ENCODE measurements at regions not wholly inside any gene's neighbourhood (a gene's known extent, or its start where the extent isn't known, plus 50 kb on each side); places are given as distances from the start of the nearest gene placed in this dataset.

DNA sequence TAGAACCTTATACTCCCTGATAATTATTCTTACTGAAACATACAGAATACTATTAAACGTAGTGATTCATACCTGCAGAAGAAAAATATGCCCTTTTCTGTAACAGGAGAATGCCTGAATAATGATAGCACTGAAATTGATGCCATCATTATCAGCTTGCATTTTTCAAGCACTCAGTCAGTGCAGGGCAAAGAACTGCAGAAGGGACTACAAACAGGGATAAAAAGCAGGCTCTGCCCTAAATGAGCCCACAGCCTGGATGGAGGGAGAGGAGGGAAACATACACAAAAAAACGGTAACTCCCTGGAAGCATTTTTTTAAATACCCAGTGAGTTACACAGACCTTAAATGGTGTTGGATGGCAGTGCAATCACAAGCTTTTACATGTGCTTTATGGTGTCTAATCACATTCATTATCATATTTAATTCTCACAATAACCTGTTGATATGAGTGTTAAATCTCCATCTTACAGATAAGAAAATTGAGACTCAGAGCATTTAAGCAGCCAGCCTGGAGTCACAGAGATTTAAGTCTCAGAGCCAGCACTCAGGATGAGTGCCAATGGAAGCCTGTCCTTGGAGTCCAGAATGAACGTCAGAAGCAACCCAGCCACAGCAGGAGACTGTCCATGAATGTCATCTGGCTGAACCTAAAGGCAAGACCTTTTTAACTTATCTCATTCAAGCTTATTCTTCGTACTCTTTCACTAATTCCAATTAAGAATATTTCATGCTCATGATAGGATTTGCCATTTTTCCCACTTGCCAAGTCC is 139.3 kb upstream of the CTNNA2 start:
- WGBS: 51% methylated on average over 3 of the region's 4 CpGs
- H3K4me3 ChIP-seq: no peak overlapping the region
- no peak overlapping the region for H3K27ac ChIP-seq
- H3K27me3 ChIP-seq: no peaks in the 10 kb centered on the region
- no peak for DNase-seq (ENCODE audit: low spot score in 2 of 2)
- no peak for TF ChIP-seq POLR2A (IDR thresholded peaks at IDR 0.05)
- no peak for TF ChIP-seq EP300 (IDR thresholded peaks at IDR 0.05)
- TF ChIP-seq CTCF (IDR thresholded peaks at IDR 0.05): no peak
- TF ChIP-seq POLR2AphosphoS5 (IDR thresholded peaks at IDR 0.05): no peak
- no peaks in the 10 kb centered on the region for H3K36me3 ChIP-seq
- no peaks in the 10 kb centered on the region for H3K9me3 ChIP-seq
- no peaks in the 10 kb centered on the region for H3K4me1 ChIP-seq

DNA sequence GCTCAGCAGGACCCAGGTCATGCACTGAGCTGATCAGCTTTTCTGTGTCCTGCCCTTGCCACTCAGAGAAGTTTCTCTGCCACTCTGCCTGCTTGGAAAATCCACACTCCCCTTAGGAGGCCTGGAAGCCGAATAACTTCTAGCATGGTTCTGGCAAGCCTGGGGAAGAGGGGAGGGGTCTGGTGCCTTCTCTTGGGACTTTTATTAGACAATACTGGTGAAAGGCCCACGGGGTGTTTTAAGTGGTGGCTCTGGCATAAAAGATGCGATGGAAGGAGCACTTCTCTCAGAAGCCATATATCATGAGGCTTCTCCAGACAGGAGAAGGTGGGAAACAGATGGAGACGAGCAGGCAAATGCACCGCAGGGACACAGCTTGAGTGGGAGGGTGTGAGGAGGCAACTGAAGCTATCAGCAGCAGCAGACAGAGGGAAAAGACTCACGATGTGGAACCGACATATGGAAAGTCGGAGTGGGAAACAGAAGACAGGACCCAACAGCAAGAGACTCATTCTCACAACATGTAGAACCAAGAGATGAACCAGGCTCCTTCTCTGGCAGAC is 141.8 kb upstream of the CTNNA2 start:
- WGBS: 45% methylated on average over 8 of the region's 8 CpGs
- DNase-seq (ENCODE audit: low spot score in 2 of 2): no peak
- no peak for TF ChIP-seq POLR2AphosphoS5 (IDR thresholded peaks at IDR 0.05)
- no peak for TF ChIP-seq EP300 (IDR thresholded peaks at IDR 0.05)
- no peak for TF ChIP-seq CTCF (IDR thresholded peaks at IDR 0.05)
- no peak for TF ChIP-seq POLR2A (IDR thresholded peaks at IDR 0.05)

GRCh38 chr2:79369127-79369526 is 143.7 kb upstream of the CTNNA2 start:
- Histone ChIP-seq H3K27ac (no peak overlapping the region), H3K9me3 (no peaks in the 10 kb centered on the region), H3K4me3 (no peak overlapping the region), H3K36me3 (no peaks in the 10 kb centered on the region), H3K27me3 (no peaks in the 10 kb centered on the region), H3K4me1 (no peaks in the 10 kb centered on the region)
- 79% methylated on average over 7 of the region's 9 CpGs for WGBS
- TF ChIP-seq POLR2A (IDR thresholded peaks at IDR 0.05) (no peak), POLR2AphosphoS5 (IDR thresholded peaks at IDR 0.05) (no peak), CTCF (IDR thresholded peaks at IDR 0.05) (no peak), EP300 (IDR thresholded peaks at IDR 0.05) (no peak)
- no peak for DNase-seq (ENCODE audit: low spot score in 2 of 2)

More for the DNA sequence above, 141.8 kb upstream of the CTNNA2 start:
- no peak overlapping the region for H3K27ac ChIP-seq
- no peaks in the 10 kb centered on the region for H3K36me3 ChIP-seq
- no peak overlapping the region for H3K4me3 ChIP-seq
- H3K27me3 ChIP-seq: no peaks in the 10 kb centered on the region
- H3K4me1 ChIP-seq: no peaks in the 10 kb centered on the region
- H3K9me3 ChIP-seq: no peaks in the 10 kb centered on the region

GRCh38 chr2:79368116-79368630 is 144.7 kb upstream of the CTNNA2 start:
- H3K9me3 ChIP-seq: no peaks in the 10 kb centered on the region
- H3K4me1 ChIP-seq: no peaks in the 10 kb centered on the region
- DNase-seq (ENCODE audit: low spot score in 2 of 2): no peak
- TF ChIP-seq POLR2A (IDR thresholded peaks at IDR 0.05): no peak
- TF ChIP-seq EP300 (IDR thresholded peaks at IDR 0.05): no peak
- TF ChIP-seq CTCF (IDR thresholded peaks at IDR 0.05): no peak
- no peak for TF ChIP-seq POLR2AphosphoS5 (IDR thresholded peaks at IDR 0.05)
- no peak overlapping the region for H3K27ac ChIP-seq
- no peak overlapping the region for H3K4me3 ChIP-seq
- no peaks in the 10 kb centered on the region for H3K27me3 ChIP-seq
- WGBS: 75% methylated on average over 5 of the region's 5 CpGs
- H3K36me3 ChIP-seq: no peaks in the 10 kb centered on the region

DNA sequence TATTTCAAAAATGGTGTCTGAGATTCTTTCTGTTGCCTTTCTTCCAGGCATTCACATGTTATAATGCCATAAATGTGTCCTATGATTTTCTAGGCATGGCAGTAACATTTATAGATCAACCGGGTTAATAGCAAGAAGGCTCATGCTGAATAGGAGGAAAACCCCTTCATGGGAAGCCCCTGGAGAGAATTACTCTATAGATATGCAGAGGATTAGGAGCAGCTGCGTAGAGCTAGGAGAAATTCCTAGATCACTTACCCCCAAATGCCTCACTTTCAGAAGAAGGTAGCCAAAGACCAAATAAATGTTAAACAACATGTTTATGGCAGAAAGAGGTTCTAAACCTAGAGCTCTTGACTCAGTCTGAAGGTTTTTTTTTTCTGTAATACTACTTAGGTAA is 153.4 kb upstream of the CTNNA2 start:
- 33% methylated on average over 2 of the region's 2 CpGs for WGBS
- TF ChIP-seq CTCF (IDR thresholded peaks at IDR 0.05) (no peak), EP300 (IDR thresholded peaks at IDR 0.05) (no peak), POLR2AphosphoS5 (IDR thresholded peaks at IDR 0.05) (no peak), POLR2A (IDR thresholded peaks at IDR 0.05) (no peak)
- Histone ChIP-seq H3K27ac (no peak overlapping the region), H3K4me1 (no peaks in the 10 kb centered on the region), H3K9me3 (peaks cover 10% of the 10 kb centered on the region), H3K27me3 (no peaks in the 10 kb centered on the region), H3K4me3 (no peak overlapping the region), H3K36me3 (no peaks in the 10 kb centered on the region)
- DNase-seq (ENCODE audit: low spot score in 2 of 2): no peak

All from suprapubic skin (tissue), 4 donors.